Effector memory CD8-positive, alpha-beta T cell (primary cell): ENCODE measurements at regions not wholly inside any gene's neighbourhood (a gene's known extent, or its start where the extent isn't known, plus 50 kb on each side); places are given as distances from the start of the nearest gene placed in this dataset.

Experiments
- ATAC-seq: fragments of 150-1000 bp; cut with Tn5 transposase; replicated peaks from 2 replicates; pipeline ENCODE4 v1.10.0; 2021; ENCODE audit warnings: mild to moderate bottlenecking, moderate library complexity
- DNase-seq, 3 experiments: peaks; one replicate each; pipeline ENCODE4 v3.0.0; 2021
- H3K27ac Mint-ChIP-seq, 2 donors: one replicate each; pipeline ENCODE4 v1.8.0; 2022; ENCODE audit warnings: mild to moderate bottlenecking in 2 of 2, mixed read lengths in 2 of 2, moderate library complexity in 2 of 2
- H3K27me3 Mint-ChIP-seq, 2 donors: one replicate each; pipeline ENCODE4 v1.8.0; 2022; ENCODE audit warnings: mixed read lengths in 2 of 2
- H3K36me3 Mint-ChIP-seq: one replicate; pipeline ENCODE4 v1.8.0; 2022; ENCODE audit warnings: mild to moderate bottlenecking, moderate library complexity, mixed read lengths; ENCODE audit not compliant: insufficient read depth
- H3K4me1 Mint-ChIP-seq, 2 donors: one replicate each; pipeline ENCODE4 v1.8.0; 2022; ENCODE audit warnings: low read depth in 2 of 2, mixed read lengths in 2 of 2
- H3K4me3 Mint-ChIP-seq, 2 donors: one replicate each; pipeline ENCODE4 v1.8.0; 2022; ENCODE audit warnings: mild to moderate bottlenecking in 2 of 2, mixed read lengths in 2 of 2, moderate library complexity in 2 of 2
- H3K9me3 Mint-ChIP-seq, 2 donors: one replicate each; pipeline ENCODE4 v1.8.0; 2022; ENCODE audit warnings: mixed read lengths in 2 of 2

GRCh38 chr2:144959416-144959815 is 439.5 kb upstream of the ZEB2 start:
- DNase-seq (no peak), ATAC-seq (no peak)
- Mint-ChIP-seq H3K4me3 (no peak overlapping the region), H3K36me3 (no peaks in the 10 kb centered on the region), H3K9me3 (peaks cover under 1 to 2% of the 10 kb centered on the region in 2 donors), H3K4me1 (no peaks in the 10 kb centered on the region), H3K27me3 (peaks cover 4 to 19% of the 10 kb centered on the region in 2 donors), H3K27ac (no peak overlapping the region)

- ATAC-seq (no peak), DNase-seq (no peak)
- Mint-ChIP-seq H3K36me3 (peaks cover 6% of the 10 kb centered on the region), H3K4me3 (no peak overlapping the region), H3K27ac (no peak overlapping the region), H3K4me1 (no peaks in the 10 kb centered on the region), H3K27me3 (no peaks in the 10 kb centered on the region), H3K9me3 (no peaks in the 10 kb centered on the region)
Observed at GRCh38 chr2:144950899-144951560, 431.1 kb upstream of the ZEB2 start.

- DNase-seq, result no peak
- peaks cover 6% of the 10 kb centered on the region for H3K36me3 Mint-ChIP-seq
- no peak overlapping the region for H3K27ac Mint-ChIP-seq
- H3K9me3 Mint-ChIP-seq, result no peaks in the 10 kb centered on the region
- no peak overlapping the region for H3K4me3 Mint-ChIP-seq
- no peaks in the 10 kb centered on the region for H3K4me1 Mint-ChIP-seq
- ATAC-seq, result no peak
- peaks cover 6 to 7% of the 10 kb centered on the region in 2 donors for H3K27me3 Mint-ChIP-seq
Observed at GRCh38 chr2:144948205-144948855, 428.4 kb upstream of the ZEB2 start.

- ATAC-seq (no peak), DNase-seq (no peak)
- H3K27me3 Mint-ChIP-seq, result peaks cover 6 to 7% of the 10 kb centered on the region in 2 donors
- H3K9me3 Mint-ChIP-seq, result no peaks in the 10 kb centered on the region
- no peaks in the 10 kb centered on the region for H3K4me1 Mint-ChIP-seq
- H3K4me3 Mint-ChIP-seq, result no peak overlapping the region
- H3K36me3 Mint-ChIP-seq, result peaks cover 6% of the 10 kb centered on the region
- H3K27ac Mint-ChIP-seq, result no peak overlapping the region
Observed at GRCh38 chr2:144947709-144948037, 427.8 kb upstream of the ZEB2 start.

GRCh38 chr2:144946263-144946662 is 426.3 kb upstream of the ZEB2 start:
- ATAC-seq, result no peak
- no peaks in the 10 kb centered on the region for H3K4me1 Mint-ChIP-seq
- DNase-seq, result no peak

GRCh38 chr2:144944546-144945220 is 424.8 kb upstream of the ZEB2 start:
- peaks cover 3% of the 10 kb centered on the region for H3K36me3 Mint-ChIP-seq
- H3K27me3 Mint-ChIP-seq, result peaks cover 6 to 16% of the 10 kb centered on the region in 2 donors
- DNase-seq (no peak), ATAC-seq (no peak)
- H3K4me1 Mint-ChIP-seq, result no peaks in the 10 kb centered on the region
- H3K9me3 Mint-ChIP-seq, result no peaks in the 10 kb centered on the region
- no peak overlapping the region for H3K27ac Mint-ChIP-seq
- H3K4me3 Mint-ChIP-seq, result no peak overlapping the region

More at GRCh38 chr2:144946263-144946662, 426.3 kb upstream of the ZEB2 start:
- Mint-ChIP-seq H3K4me3 (no peak overlapping the region), H3K27me3 (peaks cover 6 to 9% of the 10 kb centered on the region in 2 donors), H3K27ac (no peak overlapping the region), H3K9me3 (no peaks in the 10 kb centered on the region), H3K36me3 (peaks cover 6% of the 10 kb centered on the region)

DNA sequence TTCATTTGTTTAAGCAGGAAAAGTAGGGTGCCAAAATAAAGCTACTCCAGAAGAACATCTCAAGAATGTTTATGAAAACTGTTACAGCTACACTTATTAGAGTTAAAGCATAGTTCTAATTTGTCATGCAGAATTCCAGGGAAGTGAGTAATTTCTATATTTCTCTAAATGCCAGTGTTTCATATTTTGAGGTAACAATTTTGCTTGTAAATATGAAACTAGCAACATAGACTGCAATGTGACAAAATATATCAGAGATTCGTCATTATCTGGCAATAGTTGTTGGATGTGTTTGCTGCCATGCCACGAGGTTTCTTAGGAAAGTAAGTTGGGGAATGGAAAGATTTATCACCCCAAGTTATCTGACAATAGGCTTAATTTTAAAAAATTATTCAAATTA is 424.1 kb upstream of the ZEB2 start:
- Mint-ChIP-seq H3K4me3 (no peak overlapping the region), H3K27ac (no peak overlapping the region)
- no peak for ATAC-seq

DNA sequence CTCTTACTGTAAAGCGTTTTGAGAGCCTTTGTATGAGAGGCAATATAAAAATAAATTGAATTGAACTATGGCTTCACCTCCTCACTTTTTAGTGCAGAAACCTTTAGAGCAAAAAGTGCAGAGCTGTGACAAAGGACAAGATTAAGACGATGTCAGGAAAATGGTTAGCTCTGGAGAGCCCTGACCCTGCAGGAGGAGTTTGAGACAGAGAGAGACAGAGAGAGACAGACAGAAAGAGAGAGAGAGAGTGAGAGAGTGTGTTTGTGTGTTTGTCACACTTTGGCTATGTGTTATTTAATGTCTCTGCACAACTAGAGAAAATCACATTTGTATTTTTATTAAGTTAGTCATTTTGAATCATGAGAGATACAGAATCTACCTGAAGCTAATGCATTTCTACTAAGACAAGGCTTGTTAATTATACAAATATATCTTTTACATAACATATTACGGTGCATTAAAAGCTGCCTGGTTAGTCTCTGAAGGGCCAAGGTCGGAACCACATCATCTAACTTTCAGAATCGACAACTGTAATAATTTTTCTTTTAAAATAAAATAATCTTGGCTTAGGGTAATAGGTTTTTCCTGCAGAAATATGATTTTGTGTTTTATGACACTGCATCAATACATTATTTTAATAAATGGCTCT is 423.5 kb upstream of the ZEB2 start:
- no peaks in the 10 kb centered on the region for H3K9me3 Mint-ChIP-seq
- no peaks in the 10 kb centered on the region for H3K4me1 Mint-ChIP-seq
- H3K4me3 Mint-ChIP-seq, result no peak overlapping the region
- DNase-seq (no peak), ATAC-seq (no peak)
- H3K27ac Mint-ChIP-seq, result no peak overlapping the region
- H3K36me3 Mint-ChIP-seq, result no peaks in the 10 kb centered on the region
- peaks cover 6 to 16% of the 10 kb centered on the region in 2 donors for H3K27me3 Mint-ChIP-seq

More for the DNA sequence above, 424.1 kb upstream of the ZEB2 start:
- no peak for DNase-seq
- no peaks in the 10 kb centered on the region for H3K4me1 Mint-ChIP-seq
- H3K27me3 Mint-ChIP-seq, result peaks cover 6 to 16% of the 10 kb centered on the region in 2 donors
- H3K36me3 Mint-ChIP-seq, result no peaks in the 10 kb centered on the region
- H3K9me3 Mint-ChIP-seq, result no peaks in the 10 kb centered on the region

GRCh38 chr2:144942516-144943256 is 422.8 kb upstream of the ZEB2 start:
- DNase-seq, result no peak
- Mint-ChIP-seq H3K27me3 (peaks cover 6 to 16% of the 10 kb centered on the region in 2 donors), H3K9me3 (no peaks in the 10 kb centered on the region), H3K36me3 (no peaks in the 10 kb centered on the region), H3K4me3 (no peak overlapping the region), H3K4me1 (no peaks in the 10 kb centered on the region), H3K27ac (no peak overlapping the region)
- no peak for ATAC-seq

DNA sequence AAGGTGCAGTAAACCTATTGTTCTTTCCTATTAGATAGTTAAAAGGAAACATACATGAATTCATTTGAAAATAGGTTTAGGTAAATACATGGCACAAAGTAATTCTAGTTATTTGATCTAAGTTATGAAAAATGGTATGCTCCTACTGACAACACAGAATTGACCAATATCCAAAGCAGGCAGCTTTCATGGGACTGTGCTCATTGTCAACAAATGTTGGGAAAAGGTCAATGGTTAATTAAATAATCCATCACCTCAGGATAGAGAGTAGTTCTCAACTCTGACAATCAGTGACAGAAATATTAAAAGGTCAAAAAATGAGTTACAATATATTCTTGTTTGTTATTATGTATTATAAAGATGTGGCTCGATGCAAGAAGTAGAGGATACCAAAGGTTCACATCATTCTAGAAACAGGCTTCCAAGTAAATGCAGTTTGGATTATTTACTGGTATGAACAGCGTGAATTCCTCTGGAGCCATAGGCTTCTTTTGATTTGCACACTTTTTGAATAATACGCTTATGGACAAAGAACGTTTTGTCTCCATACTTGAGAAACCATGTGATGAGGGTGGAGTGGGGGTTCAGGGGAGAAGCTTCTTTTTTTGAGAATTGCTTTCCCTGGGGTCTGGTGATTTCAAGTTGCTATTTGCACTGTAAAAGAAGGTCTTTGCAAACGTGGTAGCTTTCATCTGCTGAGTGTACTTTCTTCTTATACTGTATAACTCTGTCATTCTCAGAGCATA is 422.0 kb upstream of the ZEB2 start:
- Mint-ChIP-seq H3K4me3 (no peak overlapping the region), H3K27ac (no peak overlapping the region), H3K4me1 (no peaks in the 10 kb centered on the region), H3K27me3 (peaks cover 6 to 16% of the 10 kb centered on the region in 2 donors), H3K9me3 (no peaks in the 10 kb centered on the region), H3K36me3 (no peaks in the 10 kb centered on the region)
- DNase-seq, result no peak
- ATAC-seq, result no peak

DNA sequence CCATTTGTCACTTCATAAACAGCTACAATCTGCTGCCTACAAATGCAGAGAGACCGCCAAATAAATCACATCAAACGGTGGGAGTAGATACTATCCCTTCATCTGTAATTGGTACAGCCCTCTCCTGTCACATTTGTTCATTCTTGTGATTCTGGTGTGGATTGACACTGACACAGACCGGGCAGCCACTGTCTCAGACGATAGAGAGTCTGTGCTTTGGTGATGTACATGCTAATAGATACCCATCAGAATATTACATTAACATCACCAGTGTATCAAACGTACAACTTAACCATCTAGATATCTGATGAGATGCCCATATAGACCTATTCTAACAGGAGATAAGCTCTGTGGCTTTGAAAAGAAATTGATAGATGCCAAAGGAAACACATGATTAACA is 419.7 kb upstream of the ZEB2 start:
- no peak overlapping the region for H3K27ac Mint-ChIP-seq
- H3K36me3 Mint-ChIP-seq, result no peaks in the 10 kb centered on the region
- DNase-seq (no peak), ATAC-seq (no peak)
- no peak overlapping the region for H3K4me3 Mint-ChIP-seq
- no peaks in the 10 kb centered on the region for H3K4me1 Mint-ChIP-seq
- no peaks in the 10 kb centered on the region for H3K9me3 Mint-ChIP-seq
- peaks cover 7 to 9% of the 10 kb centered on the region in 2 donors for H3K27me3 Mint-ChIP-seq

- DNase-seq (no peak), ATAC-seq (no peak)
- H3K9me3 Mint-ChIP-seq, result no peaks in the 10 kb centered on the region
- H3K4me1 Mint-ChIP-seq, result no peaks in the 10 kb centered on the region
- H3K27me3 Mint-ChIP-seq, result peaks cover 7 to 9% of the 10 kb centered on the region in 2 donors
- H3K27ac Mint-ChIP-seq, result no peak overlapping the region
- no peak overlapping the region for H3K4me3 Mint-ChIP-seq
- no peaks in the 10 kb centered on the region for H3K36me3 Mint-ChIP-seq
Observed at GRCh38 chr2:144937910-144938709, 418.2 kb upstream of the ZEB2 start.
